RWPE1 (cell line): ENCODE measurements at regions not wholly inside any gene's neighbourhood (a gene's known extent, or its start where the extent isn't known, plus 50 kb on each side); places are given as distances from the start of the nearest gene placed in this dataset.

Experiments used
- CTCF ChIA-PET: fragments of 350-600 bp; sonication (Branson Sonifier 250); formaldehyde crosslinking; extraction: SDS; loops from one replicate; lab custom pipeline; 2021; lab: Yijun Ruan, JAX
- POLR2A ChIA-PET: fragments of 400-600 bp; formaldehyde crosslinking; extraction: SDS; loops from one replicate; lab custom pipeline; 2020; ENCODE audit warnings: antibody characterized with exemption; ENCODE audit not compliant: low non-redundant PET; lab: Yijun Ruan, JAX
- DNase-seq: peaks from one replicate; pipeline ENCODE4 v3.0.0; 2012; ENCODE audit warnings: low spot score
- H3K27ac ChIP-seq: fragments of 450-650 bp; 2 replicates; pipeline ENCODE4 v1.5.1; 2017
- TF ChIP-seq, protein P1 (sequence below): fragments of 450-650 bp; conservative IDR thresholded peaks from 2 replicates; pipeline ENCODE4 v1.5.1; 2017; ENCODE audit warnings: low read depth, mild to moderate bottlenecking

DNA sequence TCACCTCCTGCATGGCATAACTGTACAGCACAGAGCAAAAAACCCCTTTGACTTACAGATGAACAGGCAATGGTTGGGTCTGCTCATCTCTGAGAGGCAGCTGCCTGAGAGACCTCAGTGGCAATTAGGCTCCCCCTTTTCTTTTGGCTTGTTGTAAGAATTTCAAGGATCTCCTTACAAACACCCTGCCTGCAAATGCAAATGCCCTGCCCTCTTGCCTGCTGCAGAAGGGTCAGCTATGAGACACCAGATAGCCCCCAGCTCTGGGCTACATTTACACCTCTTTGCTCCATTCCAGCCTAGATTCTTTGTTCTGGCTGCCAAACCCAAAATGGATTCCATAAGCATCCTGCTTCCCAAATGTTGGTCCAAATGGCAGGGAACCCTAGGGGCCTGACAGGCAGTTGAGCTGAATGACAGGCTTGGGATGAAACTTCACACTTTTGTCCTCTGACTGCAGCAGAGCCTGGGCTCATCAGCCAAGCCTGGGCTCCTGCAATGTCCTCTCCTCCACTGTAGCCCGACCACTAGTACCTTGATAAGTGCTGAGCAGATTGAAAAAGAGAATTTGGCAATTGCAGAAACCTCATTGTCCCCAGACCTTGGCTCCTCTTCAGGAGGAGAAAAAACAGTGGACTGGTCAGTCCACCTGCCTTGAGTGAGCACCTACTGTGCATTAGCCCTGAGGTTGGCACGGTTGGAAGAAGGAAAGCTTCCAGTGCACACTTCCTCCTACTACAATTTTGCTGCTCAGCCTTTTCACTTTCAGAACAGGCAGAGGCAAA is 678.3 kb downstream of the BCL11A start:
- CTCF ChIA-PET = no interaction called here
- no peak overlapping the region for H3K27ac ChIP-seq
- TF ChIP-seq, protein P1, sequence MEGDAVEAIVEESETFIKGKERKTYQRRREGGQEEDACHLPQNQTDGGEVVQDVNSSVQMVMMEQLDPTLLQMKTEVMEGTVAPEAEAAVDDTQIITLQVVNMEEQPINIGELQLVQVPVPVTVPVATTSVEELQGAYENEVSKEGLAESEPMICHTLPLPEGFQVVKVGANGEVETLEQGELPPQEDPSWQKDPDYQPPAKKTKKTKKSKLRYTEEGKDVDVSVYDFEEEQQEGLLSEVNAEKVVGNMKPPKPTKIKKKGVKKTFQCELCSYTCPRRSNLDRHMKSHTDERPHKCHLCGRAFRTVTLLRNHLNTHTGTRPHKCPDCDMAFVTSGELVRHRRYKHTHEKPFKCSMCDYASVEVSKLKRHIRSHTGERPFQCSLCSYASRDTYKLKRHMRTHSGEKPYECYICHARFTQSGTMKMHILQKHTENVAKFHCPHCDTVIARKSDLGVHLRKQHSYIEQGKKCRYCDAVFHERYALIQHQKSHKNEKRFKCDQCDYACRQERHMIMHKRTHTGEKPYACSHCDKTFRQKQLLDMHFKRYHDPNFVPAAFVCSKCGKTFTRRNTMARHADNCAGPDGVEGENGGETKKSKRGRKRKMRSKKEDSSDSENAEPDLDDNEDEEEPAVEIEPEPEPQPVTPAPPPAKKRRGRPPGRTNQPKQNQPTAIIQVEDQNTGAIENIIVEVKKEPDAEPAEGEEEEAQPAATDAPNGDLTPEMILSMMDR = no peak
- POLR2A ChIA-PET = no interaction called here
- DNase-seq = no peak

DNA sequence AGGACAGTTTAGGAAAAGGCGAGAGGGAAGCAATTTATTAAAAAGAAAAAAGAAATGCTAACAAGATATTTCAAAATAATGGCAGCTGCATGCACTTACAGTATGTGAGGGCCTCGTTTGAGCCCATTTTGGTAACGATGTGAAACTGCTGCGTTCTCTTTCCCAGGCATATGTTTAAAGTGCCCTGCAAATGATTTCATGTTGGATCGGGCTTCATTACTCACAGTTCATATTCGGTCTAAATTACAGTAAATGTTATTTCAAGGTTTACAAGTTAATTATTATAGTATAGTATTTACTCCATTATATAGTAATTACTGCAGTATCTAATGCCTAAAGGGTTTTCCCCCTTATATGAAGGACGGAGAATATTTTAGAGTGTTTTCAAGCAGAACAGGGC is 679.1 kb downstream of the BCL11A start:
- DNase-seq = no peak
- POLR2A ChIA-PET = interaction anchor here (0.6 kb wide), 1 partner anchor 23 kb away, joined by 3 read pairs; no protein-coding TSS in a partner anchor
- TF ChIP-seq, protein P1 = no peak
- CTCF ChIA-PET = no interaction called here
- no peak overlapping the region for H3K27ac ChIP-seq

DNA sequence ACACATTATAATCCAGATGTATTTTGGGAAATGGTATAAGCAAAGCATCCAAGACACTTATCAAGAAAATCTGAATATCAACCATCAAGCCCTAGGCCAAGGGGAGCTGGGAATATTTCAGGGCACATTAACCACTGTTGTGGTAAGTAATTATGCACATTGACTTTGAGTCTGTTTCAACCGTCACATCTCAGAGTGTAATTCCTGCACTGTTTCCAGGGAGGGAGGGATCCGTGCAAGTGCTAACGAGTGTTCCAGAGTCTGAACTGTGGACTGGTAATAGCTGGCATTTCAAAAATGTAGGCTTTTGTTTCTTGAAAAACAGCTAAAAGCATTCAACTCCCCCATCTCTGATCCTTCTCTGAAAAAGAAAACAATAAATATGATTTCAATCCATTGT is 681.6 kb downstream of the BCL11A start:
- no peak overlapping the region for H3K27ac ChIP-seq
- DNase-seq = no peak
- POLR2A ChIA-PET = no interaction called here
- CTCF ChIA-PET = no interaction called here
- TF ChIP-seq, protein P1 = no peak

DNA sequence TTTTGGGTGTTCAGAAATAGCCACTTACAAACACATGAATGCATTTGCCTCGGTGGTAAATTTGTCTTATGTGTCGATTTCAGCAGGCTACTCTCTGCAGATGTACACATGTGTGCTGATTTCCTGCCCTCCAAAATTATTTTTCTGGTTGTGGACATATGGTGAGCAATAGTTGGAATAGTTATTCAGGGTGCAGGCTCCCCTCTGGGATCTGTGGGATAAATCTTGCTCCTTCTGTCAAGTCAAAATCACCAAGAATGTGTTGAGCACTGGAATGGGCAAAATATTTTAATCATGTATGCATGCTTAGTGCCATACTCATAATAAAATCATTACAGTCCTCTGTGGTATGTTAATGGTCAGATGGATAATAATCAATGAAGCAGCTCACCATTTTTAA is 684.5 kb downstream of the BCL11A start:
- H3K27ac ChIP-seq = no peak overlapping the region
- ChIA-PET POLR2A (no interaction called here), CTCF (no interaction called here)
- DNase-seq = no peak
- TF ChIP-seq, protein P1 = no peak

DNA sequence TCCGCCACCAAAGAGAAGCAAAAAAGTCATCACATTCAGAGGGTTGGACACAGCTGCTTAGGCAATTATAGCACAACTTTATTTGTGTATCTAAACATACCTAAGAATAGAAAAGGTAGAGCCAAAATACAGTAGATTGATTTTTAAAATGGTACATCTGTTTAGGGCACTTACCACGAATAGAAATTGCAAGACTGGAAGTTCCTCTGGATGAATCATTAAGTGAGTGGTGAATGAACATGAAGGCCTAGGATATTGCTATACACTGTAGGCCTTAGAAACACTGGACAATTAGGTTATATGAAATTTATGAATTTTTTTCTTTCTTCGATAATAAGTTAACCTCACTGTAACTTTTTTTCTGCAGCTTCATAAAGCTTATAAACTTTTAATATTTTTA is 687.0 kb downstream of the BCL11A start:
- DNase-seq = no peak
- TF ChIP-seq, protein P1 = no peak
- no peak overlapping the region for H3K27ac ChIP-seq
- ChIA-PET CTCF (no interaction called here), POLR2A (no interaction called here)

DNA sequence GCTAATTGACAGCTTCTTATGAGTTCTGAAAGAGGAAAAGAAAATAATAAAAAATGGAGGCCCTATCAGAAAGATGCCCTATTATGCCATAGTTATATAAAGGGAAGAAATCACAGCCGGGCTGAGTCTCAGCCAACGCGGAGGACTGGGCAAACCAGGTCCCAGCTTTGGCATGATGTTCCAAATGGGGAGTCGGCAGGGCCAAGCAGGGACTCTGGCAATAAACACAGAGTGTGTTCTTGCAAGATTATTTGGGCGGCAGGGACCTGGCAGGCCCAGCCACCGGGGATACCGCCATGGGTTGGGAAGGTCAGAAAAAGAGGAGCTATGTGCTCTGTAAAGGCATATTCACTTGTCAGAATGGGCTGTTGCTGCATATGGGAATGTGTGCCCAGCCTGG is 694.9 kb downstream of the BCL11A start:
- CTCF ChIA-PET = no interaction called here
- TF ChIP-seq, protein P1 = no peak
- DNase-seq = no peak
- POLR2A ChIA-PET = no interaction called here
- H3K27ac ChIP-seq = no peak overlapping the region
